Activated CD8-positive, alpha-beta T cell treated with anti-CD3 and anti-CD28 coated beads for 36 hours (primary cell): ENCODE measurements at regions not wholly inside any gene's neighbourhood (a gene's known extent, or its start where the extent isn't known, plus 50 kb on each side); places are given as distances from the start of the nearest gene placed in this dataset.

ENCODE experiments used
- ATAC-seq: fragments of 200-7000 bp; cut with Tn5 transposase; one replicate; pipeline ENCODE4 v1.10.0; 2021; ENCODE audit warnings: mild to moderate bottlenecking, moderate library complexity
- CTCF ChIA-PET: fragments of 350-600 bp; sonication (Branson Sonifier 250); formaldehyde crosslinking; loops from one replicate; lab custom pipeline; 2021; ENCODE audit warnings: antibody characterized with exemption; lab: Charles Lee
- POLR2A ChIA-PET: fragments of 350-600 bp; sonication (Branson Sonifier 250); formaldehyde crosslinking; loops from one replicate; lab custom pipeline; 2021; ENCODE audit warnings: antibody characterized with exemption; lab: Charles Lee
- DNase-seq: peaks from one replicate; pipeline ENCODE4 v3.0.0-alpha.2; 2020
- H3K27ac Mint-ChIP-seq: one replicate; pipeline ENCODE4 v1.8.0; 2021; ENCODE audit warnings: mild to moderate bottlenecking, mixed read lengths
- H3K27me3 Mint-ChIP-seq: one replicate; pipeline ENCODE4 v1.8.0; 2021; ENCODE audit warnings: mixed read lengths
- H3K36me3 Mint-ChIP-seq: one replicate; pipeline ENCODE4 v1.8.0; 2021; ENCODE audit warnings: low read depth, mixed read lengths
- H3K4me1 Mint-ChIP-seq: one replicate; pipeline ENCODE4 v1.8.0; 2021; ENCODE audit warnings: low read depth, mixed read lengths
- H3K4me3 Mint-ChIP-seq: one replicate; pipeline ENCODE4 v1.8.0; 2021; ENCODE audit warnings: mild to moderate bottlenecking, moderate library complexity, mixed read lengths
- H3K9me3 Mint-ChIP-seq: one replicate; pipeline ENCODE4 v1.8.0; 2021; ENCODE audit warnings: mixed read lengths
- CTCF ChIP-seq: fragments of 200-600 bp; IDR thresholded peaks from one replicate; pipeline ENCODE4 v1.8.0; 2022; ENCODE audit warnings: antibody characterized with exemption, mild to moderate bottlenecking
- intact Hi-C: fragments of 100-400 bp; cut with micrococcal nuclease; formaldehyde crosslinking; loops from one replicate; pipeline ENCODE4 v1.10.0; 2022

- no peaks in the 10 kb centered on the region for H3K4me1 Mint-ChIP-seq
- intact Hi-C loops: no loop called here
- ChIA-PET CTCF (interaction anchor here (1.5 to 3.9 kb wide), 3 partner anchors 10 to 19 kb away, joined by 5 to 31 read pairs (median 9); no protein-coding TSS in a partner anchor), POLR2A (no interaction called here)
- H3K27ac Mint-ChIP-seq: no peak overlapping the region
- H3K36me3 Mint-ChIP-seq: no peaks in the 10 kb centered on the region
- H3K4me3 Mint-ChIP-seq: no peak overlapping the region
- DNase-seq (no peak), ATAC-seq (no peak)
- no peaks in the 10 kb centered on the region for H3K9me3 Mint-ChIP-seq
- peaks cover 3% of the 10 kb centered on the region for H3K27me3 Mint-ChIP-seq
- TF ChIP-seq CTCF: no peak
Observed at GRCh38 chr3:81908561-81908960, 147.1 kb upstream of the GBE1 start.

- ChIA-PET CTCF (interaction anchor here (4.4 kb wide), 1 partner anchor 12 kb away, joined by 31 read pairs; no protein-coding TSS in a partner anchor), POLR2A (no interaction called here)
- Mint-ChIP-seq H3K9me3 (no peaks in the 10 kb centered on the region), H3K4me1 (no peaks in the 10 kb centered on the region), H3K27ac (no peak overlapping the region), H3K27me3 (no peaks in the 10 kb centered on the region), H3K4me3 (no peak overlapping the region), H3K36me3 (no peaks in the 10 kb centered on the region)
- ATAC-seq (no peak), DNase-seq (no peak)
- TF ChIP-seq CTCF: no peak
- intact Hi-C loops: no loop called here
Observed at GRCh38 chr3:81898336-81898735, 136.9 kb upstream of the GBE1 start.

GRCh38 chr3:81894598-81894997 is 133.2 kb upstream of the GBE1 start:
- H3K4me1 Mint-ChIP-seq: no peaks in the 10 kb centered on the region
- no peak for ATAC-seq
- DNase-seq: no peak
- no peaks in the 10 kb centered on the region for H3K9me3 Mint-ChIP-seq
- intact Hi-C loops: no loop called here
- no peak overlapping the region for H3K4me3 Mint-ChIP-seq
- no peak for TF ChIP-seq CTCF
- ChIA-PET POLR2A (no interaction called here), CTCF (interaction anchor here (0.8 to 1.8 kb wide), 2 partner anchors 15 to 17 kb away, joined by 3 to 9 read pairs; no protein-coding TSS in a partner anchor)
- H3K27me3 Mint-ChIP-seq: no peaks in the 10 kb centered on the region
- no peaks in the 10 kb centered on the region for H3K36me3 Mint-ChIP-seq
- H3K27ac Mint-ChIP-seq: no peak overlapping the region

GRCh38 chr3:81891055-81891895 is 129.8 kb upstream of the GBE1 start:
- Mint-ChIP-seq H3K27me3 (no peaks in the 10 kb centered on the region), H3K4me3 (no peak overlapping the region), H3K27ac (no peak overlapping the region), H3K36me3 (no peaks in the 10 kb centered on the region), H3K9me3 (no peaks in the 10 kb centered on the region), H3K4me1 (no peaks in the 10 kb centered on the region)
- ATAC-seq (no peak), DNase-seq (no peak)
- intact Hi-C loops: no loop called here
- ChIA-PET CTCF (no interaction called here), POLR2A (no interaction called here)
- TF ChIP-seq CTCF: no peak

GRCh38 chr3:81888914-81889557 is 127.6 kb upstream of the GBE1 start:
- intact Hi-C loops: no loop called here
- Mint-ChIP-seq H3K36me3 (no peaks in the 10 kb centered on the region), H3K4me1 (no peaks in the 10 kb centered on the region), H3K9me3 (no peaks in the 10 kb centered on the region), H3K27ac (no peak overlapping the region), H3K27me3 (no peaks in the 10 kb centered on the region), H3K4me3 (no peak overlapping the region)
- TF ChIP-seq CTCF: no peak
- ATAC-seq (no peak), DNase-seq (no peak)
- CTCF ChIA-PET: interaction anchor here (0.7 to 1.1 kb wide), 2 partner anchors 20 to 433 kb away, joined by 3 to 5 read pairs; no protein-coding TSS in a partner anchor
- POLR2A ChIA-PET: no interaction called here
